HepG2 (cell line): ENCODE measurements at regions not wholly inside any gene's neighbourhood (a gene's known extent, or its start where the extent isn't known, plus 50 kb on each side); places are given as distances from the start of the nearest gene placed in this dataset.

Experiments
- ATF1 ChIP-seq: IDR thresholded peaks from 2 replicates; pipeline ENCODE4 v1.6.1; 2016; ENCODE audit warnings: mild to moderate bottlenecking, control low read depth
- CEBPB ChIP-seq: IDR thresholded peaks from 2 replicates; pipeline ENCODE4 v1.6.1; 2011; ENCODE audit warnings: low read depth, low read length, improper control_type of control experiment, borderline replicate concordance
- NBN ChIP-seq: fragments of 450-650 bp; conservative IDR thresholded peaks from 2 replicates; pipeline ENCODE4 v1.6.1; 2017
- NONO ChIP-seq, 2 experiments: fragments of 450-650 bp in 1 of 2; sonication (generic) in 1 of 2; formaldehyde crosslinking in 1 of 2; IDR thresholded peaks in 1 of 2; conservative IDR thresholded peaks in 1 of 2; 2 replicates each; pipeline versions ENCODE4 v1.6.1 to v1.8.0; 2017 to 2022; ENCODE audit warnings: mild to moderate bottlenecking in 1 of 2, missing genetic modification reagents in 1 of 2, moderate library complexity in 1 of 2
- ZNF703 ChIP-seq: sonication (generic); formaldehyde crosslinking; IDR thresholded peaks from 2 replicates; pipeline ENCODE4 v1.5.1; 2020; ENCODE audit warnings: missing genetic modification reagents, mild to moderate bottlenecking, moderate library complexity, borderline replicate concordance
- ZNF841 ChIP-seq: sonication (generic); formaldehyde crosslinking; IDR thresholded peaks from 2 replicates; pipeline ENCODE4 v1.8.1; 2023; ENCODE audit warnings: missing genetic modification reagents, borderline replicate concordance
- TF ChIP-seq, protein P1 (sequence below): sonication (generic); formaldehyde crosslinking; conservative IDR thresholded peaks from 2 replicates; pipeline ENCODE4 v1.4.0; 2020; ENCODE audit warnings: missing genetic modification reagents

GRCh38 chr9:105855987-105856386 is 161.6 kb downstream of the TMEM38B start:
- no peak for TF ChIP-seq ZNF841 (CRISPR knock-in tag)
- TF ChIP-seq ZNF703 (CRISPR knock-in tag): no peak
- no peak for TF ChIP-seq NONO (IDR thresholded peaks at IDR 0.05)
- no peak for TF ChIP-seq NONO (CRISPR knock-in tag; conservative IDR thresholded peaks at IDR 0.05)
- TF ChIP-seq, protein P1, sequence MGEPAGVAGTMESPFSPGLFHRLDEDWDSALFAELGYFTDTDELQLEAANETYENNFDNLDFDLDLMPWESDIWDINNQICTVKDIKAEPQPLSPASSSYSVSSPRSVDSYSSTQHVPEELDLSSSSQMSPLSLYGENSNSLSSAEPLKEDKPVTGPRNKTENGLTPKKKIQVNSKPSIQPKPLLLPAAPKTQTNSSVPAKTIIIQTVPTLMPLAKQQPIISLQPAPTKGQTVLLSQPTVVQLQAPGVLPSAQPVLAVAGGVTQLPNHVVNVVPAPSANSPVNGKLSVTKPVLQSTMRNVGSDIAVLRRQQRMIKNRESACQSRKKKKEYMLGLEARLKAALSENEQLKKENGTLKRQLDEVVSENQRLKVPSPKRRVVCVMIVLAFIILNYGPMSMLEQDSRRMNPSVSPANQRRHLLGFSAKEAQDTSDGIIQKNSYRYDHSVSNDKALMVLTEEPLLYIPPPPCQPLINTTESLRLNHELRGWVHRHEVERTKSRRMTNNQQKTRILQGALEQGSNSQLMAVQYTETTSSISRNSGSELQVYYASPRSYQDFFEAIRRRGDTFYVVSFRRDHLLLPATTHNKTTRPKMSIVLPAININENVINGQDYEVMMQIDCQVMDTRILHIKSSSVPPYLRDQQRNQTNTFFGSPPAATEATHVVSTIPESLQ (CRISPR knock-in tag): no peak
- no peak for TF ChIP-seq CEBPB
- TF ChIP-seq ATF1 (CRISPR knock-in tag): no peak
- no peak for TF ChIP-seq NBN
